IMR-90 (cell line): ENCODE measurements at regions not wholly inside any gene's neighbourhood (a gene's known extent, or its start where the extent isn't known, plus 50 kb on each side); places are given as distances from the start of the nearest gene placed in this dataset.

Experiments
- ATAC-seq: fragments of 200-7000 bp; cut with Tn5 transposase; 2 replicates; pipeline ENCODE4 v1.9.1; 2020; ENCODE audit warnings: low read depth, mild to moderate bottlenecking, moderate library complexity
- BruUV-seq: library from RNA; stranded (reverse); fragments of 400-500 nt; replicated peaks from 2 replicates; lab custom pipeline; 2021; lab: Mats Ljungman, UMichigan
- CTCF ChIA-PET: fragments of 300-600 bp; formaldehyde crosslinking; extraction: SDS; loops from one replicate; lab custom pipeline; 2021; ENCODE audit warnings: antibody characterized with exemption; lab: Yijun Ruan, JAX
- POLR2A ChIA-PET: fragments of 300-600 bp; sonication (Branson Sonifier 250); formaldehyde crosslinking; loops from one replicate; lab custom pipeline; 2022; ENCODE audit warnings: antibody characterized with exemption; ENCODE audit not compliant: unreplicated experiment; lab: Charles Lee
- DNase-seq: peaks from one replicate; pipeline ENCODE4 v3.0.0; 2013
- H2AFZ ChIP-seq: replicated peaks from 2 replicates; pipeline ENCODE3; 2013; ENCODE audit warnings: low read length, mild to moderate bottlenecking; ENCODE audit not compliant: poor library complexity
- H2AK5ac ChIP-seq: 2 replicates; pipeline ENCODE4 v1.6.1; 2013; ENCODE audit warnings: low read depth, low read length, inconsistent platforms
- H2AK9ac ChIP-seq: replicated peaks from 2 replicates; pipeline ENCODE3; 2013; ENCODE audit warnings: mild to moderate bottlenecking, low read depth, low read length, moderate library complexity; ENCODE audit not compliant: poor library complexity
- H2BK120ac ChIP-seq: 2 replicates; pipeline ENCODE4 v1.6.1; 2013; ENCODE audit warnings: low read depth, low read length, inconsistent platforms
- H2BK15ac ChIP-seq: 3 replicates; pipeline ENCODE4 v1.6.1; 2013; ENCODE audit warnings: low read depth, low read length, inconsistent platforms
- H2BK20ac ChIP-seq: 2 replicates; pipeline ENCODE4 v1.6.1; 2013; ENCODE audit warnings: low read depth, mild to moderate bottlenecking, inconsistent platforms, low read length, moderate library complexity
- H2BK5ac ChIP-seq: 2 replicates; pipeline ENCODE4 v1.6.1; 2013; ENCODE audit warnings: mild to moderate bottlenecking, low read depth, low read length, inconsistent platforms; ENCODE audit not compliant: poor library complexity, severe bottlenecking
- H3K14ac ChIP-seq: replicated peaks from 2 replicates; pipeline ENCODE4 v1.6.1; 2013; ENCODE audit warnings: low read depth, low read length, inconsistent platforms
- H3K18ac ChIP-seq: 2 replicates; pipeline ENCODE4 v1.6.1; 2013; ENCODE audit warnings: low read depth, low read length, control low read depth
- H3K23ac ChIP-seq: 2 replicates; pipeline ENCODE4 v1.6.1; 2013; ENCODE audit warnings: low read depth, low read length, inconsistent platforms
- H3K27ac ChIP-seq: 2 replicates; pipeline ENCODE4 v1.5.1; 2013; ENCODE audit warnings: mild to moderate bottlenecking, control low read depth, low read length; ENCODE audit not compliant: insufficient read depth
- H3K27me3 ChIP-seq: 2 replicates; pipeline ENCODE4 v1.6.1; 2013; ENCODE audit warnings: low read length; ENCODE audit not compliant: control insufficient read depth, insufficient read depth
- H3K36me3 ChIP-seq: 2 replicates; pipeline ENCODE4 v1.6.1; 2013; ENCODE audit warnings: low read length, mixed read lengths; ENCODE audit not compliant: control insufficient read depth, insufficient read depth
- H3K4ac ChIP-seq: 2 replicates; pipeline ENCODE4 v1.6.1; 2013; ENCODE audit warnings: low read depth, low read length, inconsistent platforms
- H3K4me1 ChIP-seq: 2 replicates; pipeline ENCODE4 v1.6.1; 2013; ENCODE audit warnings: low read length, mixed read lengths; ENCODE audit not compliant: control insufficient read depth, insufficient read depth
- H3K4me2 ChIP-seq: 2 replicates; pipeline ENCODE4 v1.6.1; 2013; ENCODE audit warnings: low read depth, mild to moderate bottlenecking, control low read depth, low read length, moderate library complexity
- H3K4me3 ChIP-seq: 2 replicates; pipeline ENCODE4 v1.5.1; 2013; ENCODE audit warnings: low read depth, mild to moderate bottlenecking, control low read depth, low read length, moderate library complexity; ENCODE audit not compliant: insufficient read depth
- H3K56ac ChIP-seq: 2 replicates; pipeline ENCODE4 v1.6.1; 2013; ENCODE audit warnings: low read length, inconsistent platforms; ENCODE audit not compliant: insufficient read depth; ENCODE audit errors: extremely low read depth
- H3K79me1 ChIP-seq, 2 experiments: 2 replicates each; pipeline ENCODE4 v1.6.1; 2013; ENCODE audit warnings: low read length in 2 of 2, inconsistent platforms in 1 of 2, low read depth in 1 of 2
- H3K9ac ChIP-seq: 2 replicates; pipeline ENCODE4 v1.6.1; 2013; ENCODE audit warnings: low read depth, low read length, control low read depth
- H3K9me1 ChIP-seq: 2 replicates; pipeline ENCODE4 v1.6.1; 2013; ENCODE audit warnings: low read length, inconsistent platforms; ENCODE audit not compliant: insufficient read depth
- H3K9me3 ChIP-seq: 2 replicates; pipeline ENCODE4 v1.6.1; 2013; ENCODE audit warnings: low read length; ENCODE audit not compliant: control insufficient read depth, insufficient read depth
- H4K20me1 ChIP-seq: 2 replicates; pipeline ENCODE4 v1.6.1; 2013; ENCODE audit warnings: low read length, inconsistent platforms; ENCODE audit not compliant: insufficient read depth
- H4K5ac ChIP-seq: 2 replicates; pipeline ENCODE4 v1.6.1; 2013; ENCODE audit warnings: mild to moderate bottlenecking, low read depth, low read length, control low read depth
- H4K8ac ChIP-seq, 2 experiments: 2 replicates each; pipeline ENCODE4 v1.6.1; 2013; ENCODE audit warnings: low read depth in 2 of 2, low read length in 2 of 2, control low read depth in 1 of 2, inconsistent platforms in 1 of 2
- H4K91ac ChIP-seq: 2 replicates; pipeline ENCODE4 v1.6.1; 2013; ENCODE audit warnings: low read depth, low read length, inconsistent platforms; ENCODE audit not compliant: insufficient read depth
- BHLHE40 ChIP-seq: fragments of 150-350 bp; IDR thresholded peaks from 2 replicates; pipeline ENCODE4 v1.6.1; 2016; ENCODE audit warnings: mild to moderate bottlenecking, low read depth, low read length
- CEBPB ChIP-seq: IDR thresholded peaks from 2 replicates; pipeline ENCODE4 v1.6.1; 2012; ENCODE audit warnings: low read depth, low read length, improper control_type of control experiment
- CHD1 ChIP-seq: IDR thresholded peaks from 2 replicates; pipeline ENCODE4 v1.6.1; 2012; ENCODE audit warnings: low read depth, low read length, improper control_type of control experiment
- FOS ChIP-seq: fragments of 150-350 bp; IDR thresholded peaks from 2 replicates; pipeline ENCODE4 v1.6.1; 2016; ENCODE audit warnings: low read depth, low read length
- MAFK ChIP-seq: IDR thresholded peaks from 2 replicates; pipeline ENCODE4 v1.6.1; 2012; ENCODE audit warnings: low read depth, low read length, improper control_type of control experiment
- MAZ ChIP-seq: IDR thresholded peaks from 2 replicates; pipeline ENCODE4 v1.6.1; 2012; ENCODE audit warnings: low read depth, mild to moderate bottlenecking, low read length, improper control_type of control experiment, moderate library complexity, borderline replicate concordance
- MXI1 ChIP-seq: IDR thresholded peaks from 2 replicates; pipeline ENCODE4 v1.6.1; 2012; ENCODE audit warnings: low read depth, mild to moderate bottlenecking, low read length, moderate library complexity, borderline replicate concordance
- RCOR1 ChIP-seq: IDR thresholded peaks from 2 replicates; pipeline ENCODE4 v1.6.1; 2012; ENCODE audit warnings: mild to moderate bottlenecking, low read length, improper control_type of control experiment; ENCODE audit not compliant: insufficient replicate concordance
- RFX5 ChIP-seq: IDR thresholded peaks from 2 replicates; pipeline ENCODE4 v1.8.0; 2012; ENCODE audit warnings: low read depth, mild to moderate bottlenecking, low read length, moderate library complexity
- WGBS, 2 experiments: methylation state at CpG; one replicate each; pipeline versions ENCODE4 v1.1.5 to v1.1.7; 2013; ENCODE audit warnings: missing lambda C conversion rate in 2 of 2; ENCODE audit not compliant: insufficient read length in 1 of 2; ENCODE audit errors: extremely low coverage in 2 of 2; 5-methylcytosine and 5-hydroxymethylcytosine counted together
- dilution Hi-C: fragments of 300-500 bp; cut with HindIII; formaldehyde crosslinking; loops from one replicate; pipeline ENCODE4 v1.14.3; 2018; ENCODE audit warnings: low sequenced_read_pairs; ENCODE audit not compliant: unreplicated experiment
- in situ Hi-C: fragments of 300-500 bp; cut with MboI; formaldehyde crosslinking; loops from 3 replicates; pipeline ENCODE4 v1.14.3; 2019; ENCODE audit warnings: low sequenced_read_pairs, inconsistent platforms, mixed read lengths
- intact Hi-C: fragments of 100-400 bp; cut with micrococcal nuclease; formaldehyde crosslinking; loops from 2 replicates; pipeline ENCODE4 v1.10.0; 2022

DNA sequence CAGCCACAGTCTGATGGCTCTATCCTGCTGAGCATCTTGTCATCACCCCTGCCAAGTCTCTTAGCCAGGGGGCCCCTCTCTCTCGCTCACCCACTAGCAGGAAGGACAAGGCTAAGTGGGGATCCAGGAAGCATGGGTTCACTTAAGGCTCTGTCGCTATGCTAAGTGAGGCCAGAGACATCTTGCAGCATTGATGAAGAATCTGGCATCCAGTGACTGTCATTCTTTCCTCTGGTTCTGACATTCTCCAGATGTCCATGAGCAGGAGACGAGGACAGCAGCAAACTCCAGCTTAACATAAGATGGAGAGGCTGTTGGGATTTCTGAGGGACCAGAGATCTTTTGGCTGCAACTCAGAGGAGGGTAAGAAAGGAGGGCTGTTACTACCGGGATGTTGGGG is 230.2 kb downstream of the TSHZ3 start:
- ATAC-seq (no peak), DNase-seq (no peak)
- Histone ChIP-seq H3K14ac (no peak overlapping the region), H4K20me1 (no peaks in the 10 kb centered on the region), H3K4me1 (no peaks in the 10 kb centered on the region), H3K27ac (no peak overlapping the region), H3K36me3 (no peaks in the 10 kb centered on the region), H4K8ac (0 out of 4 replicates have a peak overlapping the region, but pooled peaks of 1 of the 2 experiments have one; percentile 11), H4K5ac (no peak overlapping the region), H2BK120ac (no peak overlapping the region), H4K91ac (no peak overlapping the region; the same call in 1 of the 2 replicates), H2BK5ac (no peak overlapping the region), H3K4ac (peak overlapping the region; percentile 25; the same call in 1 of the 2 replicates), H2AK5ac (peak overlapping the region; percentile 6; the same call in 1 of the 2 replicates), H3K4me3 (no peak overlapping the region), H3K9me1 (no peaks in the 10 kb centered on the region), H2AK9ac (peak overlapping the region; percentile 68), H3K23ac (no peak overlapping the region), H3K9me3 (no peaks in the 10 kb centered on the region), H3K56ac (no peak overlapping the region), H3K9ac (no peak overlapping the region), H3K18ac (no peak overlapping the region), H3K79me1 (no peaks in the 10 kb centered on the region), H2AFZ (peak overlapping the region; percentile 9), H2BK20ac (no peak overlapping the region), H3K27me3 (no peaks in the 10 kb centered on the region), H2BK15ac (no peak overlapping the region; the same call in 2 of the 3 replicates), H3K4me2 (no peak overlapping the region)
- TF ChIP-seq CEBPB (no peak), RFX5 (no peak), CHD1 (no peak), MXI1 (no peak), RCOR1 (no peak), FOS (no peak), MAFK (no peak), MAZ (no peak), BHLHE40 (no peak)
- CTCF ChIA-PET = no interaction called here
- intact Hi-C loops = loop anchor here (10.0 kb wide), 1 partner anchor 434 kb away; no protein-coding TSS in a partner anchor
- 60% methylated on average over 1 of the region's 4 CpGs; no CpG with 5 or more reads in 1 of the 2 experiments for WGBS, 2 experiments
- dilution Hi-C loops = no loop called here
- BruUV-seq = no TSS peak
- in situ Hi-C loops = no loop called here
- POLR2A ChIA-PET = no interaction called here
